ENCODE measurements at regions not wholly inside any gene's neighbourhood (a gene's known extent, or its start where the extent isn't known, plus 50 kb on each side); places are given as distances from the start of the nearest gene placed in this dataset.

DNA sequence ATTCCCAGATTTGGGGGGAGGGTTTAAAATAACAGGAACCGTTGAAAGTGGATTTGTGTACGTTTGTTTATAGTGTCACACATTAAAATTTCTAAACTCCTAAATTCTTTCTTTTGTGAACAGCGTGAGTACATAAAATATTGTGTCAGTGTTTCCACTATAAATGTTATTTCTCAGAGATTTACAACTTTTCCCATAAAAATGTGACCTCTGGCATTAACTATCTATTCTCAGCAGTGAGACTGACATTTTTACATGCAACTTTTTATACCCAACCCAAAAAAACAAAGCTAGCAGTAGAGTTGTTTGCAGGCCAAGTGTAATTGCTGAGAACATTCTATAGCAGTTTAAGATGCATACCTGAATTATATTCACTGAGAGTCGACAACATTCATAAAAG, 757.0 kb upstream of the ADAMTS16 start:
- 14% methylated on average over 4 of the region's 4 CpGs for WGBS
- H3K4me1 ChIP-seq (replicated peaks), result no peaks in the 10 kb centered on the region

DNA sequence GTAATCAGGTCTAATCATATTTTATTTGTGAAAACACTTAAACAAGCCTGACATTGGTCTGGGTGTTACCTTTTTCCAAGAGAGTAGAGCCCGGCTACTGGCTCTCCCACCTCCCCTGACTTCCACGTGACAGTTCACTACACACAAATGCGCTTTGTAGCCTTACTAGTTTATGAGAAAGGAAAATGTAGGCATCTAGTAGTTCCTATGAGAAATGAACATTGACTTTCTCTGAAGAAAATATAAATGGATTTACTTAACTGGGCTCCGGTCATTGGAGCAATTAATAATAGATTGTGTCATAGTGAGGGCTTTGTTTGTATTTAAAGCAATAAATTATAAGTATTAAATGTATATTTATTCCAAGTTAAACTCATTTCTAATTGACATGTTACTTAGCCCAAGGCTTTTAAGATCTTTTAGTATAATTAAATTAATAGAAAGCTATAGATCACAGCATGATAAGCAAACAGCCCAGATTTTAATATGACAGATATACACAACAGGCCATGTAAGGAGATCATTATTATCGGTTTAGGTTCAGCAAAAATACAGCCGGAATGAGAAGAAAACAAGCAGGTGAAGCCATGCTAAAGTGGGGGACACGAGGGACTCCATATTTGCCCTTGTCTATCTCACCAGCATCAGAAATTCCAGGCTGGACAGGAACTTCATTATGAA, 756.5 kb upstream of the ADAMTS16 start:
- Histone ChIP-seq H3K9me3 (no peaks in the 10 kb centered on the region), H3K4me3 (no peak overlapping the region), H3K36me3 (no peaks in the 10 kb centered on the region), H3K4me1 (replicated peaks) (no peaks in the 10 kb centered on the region), H3K27me3 (replicated peaks; ENCODE audit: insufficient read depth) (no peaks in the 10 kb centered on the region), H3K27ac (no peak overlapping the region)
- WGBS, result 44% methylated on average over 7 of the region's 7 CpGs
- intact Hi-C loops (cut with DNase I), result no loop called here
- TF ChIP-seq POLR2AphosphoS5 (IDR thresholded peaks at IDR 0.05), result no peak
- DNase-seq (ENCODE audit: low spot score), result no peak

More for the DNA sequence above, 757.0 kb upstream of the ADAMTS16 start:
- Histone ChIP-seq H3K27ac (no peak overlapping the region), H3K9me3 (no peaks in the 10 kb centered on the region), H3K36me3 (no peaks in the 10 kb centered on the region), H3K27me3 (replicated peaks; ENCODE audit: insufficient read depth) (no peaks in the 10 kb centered on the region), H3K4me3 (no peak overlapping the region)
- TF ChIP-seq, protein P1, sequence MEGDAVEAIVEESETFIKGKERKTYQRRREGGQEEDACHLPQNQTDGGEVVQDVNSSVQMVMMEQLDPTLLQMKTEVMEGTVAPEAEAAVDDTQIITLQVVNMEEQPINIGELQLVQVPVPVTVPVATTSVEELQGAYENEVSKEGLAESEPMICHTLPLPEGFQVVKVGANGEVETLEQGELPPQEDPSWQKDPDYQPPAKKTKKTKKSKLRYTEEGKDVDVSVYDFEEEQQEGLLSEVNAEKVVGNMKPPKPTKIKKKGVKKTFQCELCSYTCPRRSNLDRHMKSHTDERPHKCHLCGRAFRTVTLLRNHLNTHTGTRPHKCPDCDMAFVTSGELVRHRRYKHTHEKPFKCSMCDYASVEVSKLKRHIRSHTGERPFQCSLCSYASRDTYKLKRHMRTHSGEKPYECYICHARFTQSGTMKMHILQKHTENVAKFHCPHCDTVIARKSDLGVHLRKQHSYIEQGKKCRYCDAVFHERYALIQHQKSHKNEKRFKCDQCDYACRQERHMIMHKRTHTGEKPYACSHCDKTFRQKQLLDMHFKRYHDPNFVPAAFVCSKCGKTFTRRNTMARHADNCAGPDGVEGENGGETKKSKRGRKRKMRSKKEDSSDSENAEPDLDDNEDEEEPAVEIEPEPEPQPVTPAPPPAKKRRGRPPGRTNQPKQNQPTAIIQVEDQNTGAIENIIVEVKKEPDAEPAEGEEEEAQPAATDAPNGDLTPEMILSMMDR (IDR thresholded peaks at IDR 0.05), result no peak
- TF ChIP-seq POLR2A (IDR thresholded peaks at IDR 0.05), result no peak
- no peak for TF ChIP-seq POLR2AphosphoS5 (IDR thresholded peaks at IDR 0.05)
- DNase-seq (ENCODE audit: low spot score), result no peak
- intact Hi-C loops (cut with DNase I), result no loop called here

DNA sequence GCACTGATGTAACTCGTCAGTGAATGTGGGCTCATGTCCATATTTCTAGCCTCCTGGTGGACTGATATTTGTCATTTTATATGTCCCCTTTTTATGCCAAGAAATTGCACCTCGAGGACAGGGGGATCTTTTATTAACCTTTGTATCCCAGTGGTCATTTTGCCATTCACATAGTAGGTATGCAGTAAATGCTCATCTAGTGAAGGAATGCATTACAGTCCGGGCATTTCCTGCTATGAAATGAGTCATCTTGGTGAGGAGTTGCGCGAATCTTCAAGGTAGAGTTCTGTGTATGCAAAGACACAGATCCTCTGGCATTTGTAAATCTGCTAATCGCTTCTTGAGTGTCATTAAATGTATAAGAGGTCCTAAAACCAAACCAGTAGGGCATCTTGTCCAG, 755.5 kb upstream of the ADAMTS16 start:
- no peak overlapping the region for H3K4me3 ChIP-seq
- H3K27ac ChIP-seq, result no peak overlapping the region
- TF ChIP-seq, protein P1 (IDR thresholded peaks at IDR 0.05), result no peak
- TF ChIP-seq POLR2AphosphoS5 (IDR thresholded peaks at IDR 0.05) (no peak), POLR2A (IDR thresholded peaks at IDR 0.05) (no peak)
- no peaks in the 10 kb centered on the region for H3K9me3 ChIP-seq
- WGBS, result 72% methylated on average over 6 of the region's 6 CpGs
- H3K36me3 ChIP-seq, result no peaks in the 10 kb centered on the region
- intact Hi-C loops (cut with DNase I), result no loop called here
- DNase-seq (ENCODE audit: low spot score), result no peak
- no peaks in the 10 kb centered on the region for H3K4me1 ChIP-seq (replicated peaks)
- no peaks in the 10 kb centered on the region for H3K27me3 ChIP-seq (replicated peaks; ENCODE audit: insufficient read depth)

DNA sequence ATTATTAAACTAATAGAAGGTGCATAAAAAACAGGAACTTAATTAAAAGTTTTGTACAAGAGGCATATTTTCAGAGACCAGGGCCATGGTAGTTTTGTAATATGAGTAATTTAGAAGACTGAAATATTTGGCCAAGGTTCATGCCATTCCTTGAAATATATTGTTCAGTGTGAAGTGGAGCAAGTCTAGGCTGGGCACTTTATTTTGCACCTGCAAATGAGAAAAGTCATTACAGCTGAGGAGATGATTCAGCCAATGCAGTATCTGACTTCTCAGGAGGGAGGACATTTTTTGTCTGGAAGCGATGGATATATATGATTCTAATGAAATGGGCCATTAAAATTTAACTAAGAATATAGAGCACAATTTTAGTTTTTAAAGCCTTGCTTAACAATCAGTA, 754.0 kb upstream of the ADAMTS16 start:
- WGBS, result 56% methylated on average over 1 of the region's 1 CpG
- TF ChIP-seq POLR2AphosphoS5 (IDR thresholded peaks at IDR 0.05) (no peak), POLR2A (IDR thresholded peaks at IDR 0.05) (no peak)
- TF ChIP-seq, protein P1 (IDR thresholded peaks at IDR 0.05), result no peak
- DNase-seq (ENCODE audit: low spot score), result no peak
- H3K36me3 ChIP-seq, result no peaks in the 10 kb centered on the region
- intact Hi-C loops (cut with DNase I), result no loop called here
- H3K9me3 ChIP-seq, result no peaks in the 10 kb centered on the region
- no peak overlapping the region for H3K4me3 ChIP-seq
- no peaks in the 10 kb centered on the region for H3K4me1 ChIP-seq (replicated peaks)
- no peak overlapping the region for H3K27ac ChIP-seq
- H3K27me3 ChIP-seq (replicated peaks; ENCODE audit: insufficient read depth), result no peaks in the 10 kb centered on the region

DNA sequence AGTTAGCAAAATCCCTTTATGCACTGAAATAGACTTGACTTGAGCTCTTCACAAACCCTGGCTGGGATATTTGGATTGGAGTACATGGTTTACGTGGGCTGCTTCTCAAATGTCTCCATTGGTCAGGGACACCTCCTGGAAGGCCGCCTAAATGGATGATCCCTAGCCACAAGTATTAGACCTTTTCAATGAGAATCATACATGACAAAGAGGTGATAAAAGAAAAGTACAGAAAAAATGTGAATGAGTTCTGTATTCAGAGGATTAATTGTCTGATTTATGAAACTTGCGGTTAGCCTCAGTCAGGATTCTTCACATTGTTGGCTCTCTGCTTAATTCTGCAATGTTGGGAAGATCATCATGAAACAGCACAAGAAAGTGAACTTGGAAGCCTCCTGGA, 752.8 kb upstream of the ADAMTS16 start:
- Histone ChIP-seq H3K4me1 (replicated peaks) (no peaks in the 10 kb centered on the region), H3K4me3 (no peak overlapping the region), H3K36me3 (no peaks in the 10 kb centered on the region), H3K27ac (no peak overlapping the region), H3K9me3 (no peaks in the 10 kb centered on the region), H3K27me3 (replicated peaks; ENCODE audit: insufficient read depth) (no peaks in the 10 kb centered on the region)
- intact Hi-C loops (cut with DNase I), result no loop called here
- no peak for DNase-seq (ENCODE audit: low spot score)
- TF ChIP-seq POLR2AphosphoS5 (IDR thresholded peaks at IDR 0.05) (no peak), POLR2A (IDR thresholded peaks at IDR 0.05) (no peak)
- TF ChIP-seq, protein P1 (IDR thresholded peaks at IDR 0.05), result no peak
- WGBS, result 65% methylated on average over 3 of the region's 3 CpGs

Measured in prostate gland (tissue), 2 donors.